ENCODE measurements at regions not wholly inside any gene's neighbourhood (a gene's known extent, or its start where the extent isn't known, plus 50 kb on each side); places are given as distances from the start of the nearest gene placed in this dataset.

DNA sequence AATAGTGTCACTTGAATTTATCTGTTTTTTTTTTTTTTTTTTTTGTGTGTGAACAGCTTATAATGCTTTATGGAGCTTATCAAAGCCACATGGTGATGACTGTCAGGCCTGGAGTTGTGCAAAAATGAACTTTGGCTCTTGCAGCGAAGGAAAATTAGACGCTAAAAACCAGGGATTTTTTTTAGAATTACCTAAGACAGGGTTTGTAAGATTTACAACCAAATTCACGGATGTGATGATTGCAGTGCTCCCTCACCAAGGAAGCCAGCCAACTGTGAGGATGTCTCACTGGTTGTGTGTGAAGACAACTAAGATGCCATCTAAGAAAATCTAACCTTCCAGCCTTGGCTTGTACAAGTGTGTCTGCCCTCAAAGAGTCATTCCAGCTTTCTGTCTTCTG, 127.1 kb upstream of the SLC4A4 start:
- TF ChIP-seq YY1 (IDR thresholded peaks at IDR 0.05; ENCODE audit: low read depth) (no peak), CEBPB (IDR thresholded peaks at IDR 0.05) (no peak), ZBTB7A (IDR thresholded peaks at IDR 0.05; ENCODE audit: low read depth) (no peak), RAD21 (IDR thresholded peaks at IDR 0.05; ENCODE audit: low read depth) (no peak), EP300 (IDR thresholded peaks at IDR 0.05; ENCODE audit: borderline replicate concordance) (no peak), TCF12 (IDR thresholded peaks at IDR 0.05; ENCODE audit: low read depth) (no peak), EGR1 (IDR thresholded peaks at IDR 0.05) (no peak), REST (IDR thresholded peaks at IDR 0.05; ENCODE audit: low read depth) (no peak), NFIC (IDR thresholded peaks at IDR 0.05) (no peak), TAF1 (IDR thresholded peaks at IDR 0.05; ENCODE audit: low read depth) (no peak)
- TF ChIP-seq, protein P1, sequence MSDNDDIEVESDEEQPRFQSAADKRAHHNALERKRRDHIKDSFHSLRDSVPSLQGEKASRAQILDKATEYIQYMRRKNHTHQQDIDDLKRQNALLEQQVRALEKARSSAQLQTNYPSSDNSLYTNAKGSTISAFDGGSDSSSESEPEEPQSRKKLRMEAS (IDR thresholded peaks at IDR 0.05) = no peak
